ENCODE measurements at regions not wholly inside any gene's neighbourhood (a gene's known extent, or its start where the extent isn't known, plus 50 kb on each side); places are given as distances from the start of the nearest gene placed in this dataset.
"Not testable (repeated sequence)": the region's sequence is repeated elsewhere in the genome, so short reads cannot be mapped to it uniquely, and the experiment has no call there.

GRCh38 chr7:29729534-29730165 lies 76.7 kb upstream of the WIPF3 start:
- H3K4me3 ChIP-seq (ENCODE audit: insufficient read depth, low read depth, low read length); H2AK9ac ChIP-seq (replicated peaks; ENCODE audit: low read depth, low read length, poor library complexity); H3K9me3 ChIP-seq (ENCODE audit: control insufficient read depth, insufficient read depth, low read length); H2BK120ac ChIP-seq (ENCODE audit: low read depth, low read length); H2BK20ac ChIP-seq (ENCODE audit: low read depth, low read length); POLR2A ChIA-PET (ENCODE audit: unreplicated experiment); H2AK5ac ChIP-seq (ENCODE audit: low read depth, low read length); H2BK15ac ChIP-seq (ENCODE audit: low read depth, low read length); BruUV-seq (replicated peaks); H3K9ac ChIP-seq (ENCODE audit: low read depth, low read length); H3K27me3 ChIP-seq (ENCODE audit: control insufficient read depth, insufficient read depth, low read length); H3K79me1 ChIP-seq (ENCODE audit: low read depth in 1 of 2, low read length in 2 of 2); H3K56ac ChIP-seq (ENCODE audit: extremely low read depth, insufficient read depth, low read length); intact Hi-C loops (cut with micrococcal nuclease); H3K23ac ChIP-seq (ENCODE audit: low read depth, low read length); H3K4ac ChIP-seq (ENCODE audit: low read depth, low read length); ATAC-seq (ENCODE audit: low read depth); H4K5ac ChIP-seq (ENCODE audit: low read depth, low read length); H3K18ac ChIP-seq (ENCODE audit: low read depth, low read length); CTCF ChIA-PET; H3K27ac ChIP-seq (ENCODE audit: insufficient read depth, low read length); H2BK5ac ChIP-seq (ENCODE audit: low read depth, low read length, poor library complexity, severe bottlenecking); H4K8ac ChIP-seq (ENCODE audit: low read depth in 2 of 2, low read length in 2 of 2); H3K14ac ChIP-seq (replicated peaks; ENCODE audit: low read depth, low read length); H3K9me1 ChIP-seq (ENCODE audit: insufficient read depth, low read length); H3K4me2 ChIP-seq (ENCODE audit: low read depth, low read length); H2AFZ ChIP-seq (replicated peaks; ENCODE audit: low read length, poor library complexity); DNase-seq; H4K20me1 ChIP-seq (ENCODE audit: insufficient read depth, low read length); H3K36me3 ChIP-seq (ENCODE audit: control insufficient read depth, insufficient read depth, low read length); H4K91ac ChIP-seq (ENCODE audit: insufficient read depth, low read depth, low read length); dilution Hi-C loops (cut with HindIII; ENCODE audit: low sequenced_read_pairs, unreplicated experiment); H3K4me1 ChIP-seq (ENCODE audit: control insufficient read depth, insufficient read depth, low read length): not testable (repeated sequence)
- no CpG with 5 or more reads among the region's 4 CpGs for WGBS, 2 experiments (ENCODE audit: extremely low coverage in 2 of 2, insufficient read length in 1 of 2)
- in situ Hi-C loops (cut with MboI; ENCODE audit: low sequenced_read_pairs) = loop anchor here (25.0 kb wide), 1 partner anchor 333 kb away; no protein-coding TSS in a partner anchor
